H1 (cell line): ENCODE measurements at regions not wholly inside any gene's neighbourhood (a gene's known extent, or its start where the extent isn't known, plus 50 kb on each side); places are given as distances from the start of the nearest gene placed in this dataset.

Source experiments
- CTCF ChIA-PET: fragments of 300-600 bp; sonication (Branson Sonifier 250); formaldehyde crosslinking; loops from one replicate; lab custom pipeline; 2021; ENCODE audit not compliant: partially characterized antibody; lab: Charles Lee
- POLR2A ChIA-PET: fragments of 300-600 bp; sonication (Branson Sonifier 250); formaldehyde crosslinking; loops from one replicate; lab custom pipeline; 2021; ENCODE audit warnings: inconsistent platforms; ENCODE audit not compliant: partially characterized antibody; lab: Charles Lee
- DNase-seq, 2 experiments: peaks; one replicate each; pipeline versions ENCODE4 v3.0.0 to v3.0.0-alpha.2; 2010 to 2022; ENCODE audit warnings: low spot score in 2 of 2, low read depth in 1 of 2, mixed read lengths in 1 of 2
- FAIRE-seq: peaks from 2 replicates; lab custom pipeline; 2011; peaks lifted over from hg19 to GRCh38; lab: Jason Lieb, UNC
- H2AFZ ChIP-seq: 2 replicates; pipeline ENCODE4 v1.8.1; 2012; ENCODE audit warnings: low read length, inconsistent platforms
- H2AK5ac ChIP-seq: 2 replicates; pipeline ENCODE4 v1.6.1; 2013; ENCODE audit warnings: low read depth, low read length
- H2BK120ac ChIP-seq: replicated peaks from 2 replicates; pipeline ENCODE3; 2013; ENCODE audit warnings: low read depth, low read length, inconsistent platforms
- H2BK12ac ChIP-seq: 2 replicates; pipeline ENCODE4 v1.6.1; 2013; ENCODE audit warnings: low read depth, low read length
- H2BK15ac ChIP-seq: 2 replicates; pipeline ENCODE4 v1.6.1; 2013; ENCODE audit warnings: low read length
- H2BK20ac ChIP-seq: 2 replicates; pipeline ENCODE4 v1.6.1; 2013; ENCODE audit warnings: low read length
- H2BK5ac ChIP-seq: 2 replicates; pipeline ENCODE4 v1.6.1; 2013; ENCODE audit warnings: low read depth, low read length
- H3K14ac ChIP-seq: 2 replicates; pipeline ENCODE4 v1.6.1; 2013; ENCODE audit warnings: inconsistent platforms; ENCODE audit not compliant: insufficient read length
- H3K18ac ChIP-seq: 2 replicates; pipeline ENCODE4 v1.6.1; 2013; ENCODE audit warnings: low read length; ENCODE audit errors: extremely low read depth
- H3K23ac ChIP-seq: 2 replicates; pipeline ENCODE4 v1.6.1; 2013; ENCODE audit warnings: inconsistent platforms; ENCODE audit not compliant: insufficient read length
- H3K23me2 ChIP-seq: 2 replicates; pipeline ENCODE4 v1.6.1; 2013; ENCODE audit warnings: low read depth, low read length
- H3K27ac ChIP-seq: 2 replicates; pipeline ENCODE4 v1.6.1; 2011; ENCODE audit warnings: low read depth, low read length, inconsistent platforms
- H3K27me3 ChIP-seq, 4 experiments: replicated peaks in 1 of 4; 1 replicate in 1 of 4; 2 replicates in 3 of 4; pipeline versions ENCODE4 v1.6.1 to v1.8.1; 2011 to 2013; ENCODE audit warnings: low read length in 3 of 4, mild to moderate bottlenecking in 3 of 4, inconsistent platforms in 2 of 4, mixed read lengths in 2 of 4, moderate library complexity in 1 of 4; ENCODE audit not compliant: control insufficient read depth in 3 of 4, insufficient read depth in 3 of 4; ENCODE audit errors: extremely low read depth in 1 of 4
- H3K36me3 ChIP-seq, 4 experiments: 2 replicates each; pipeline versions ENCODE4 v1.6.1 to v1.8.1; 2011 to 2013; ENCODE audit warnings: mild to moderate bottlenecking in 4 of 4, low read length in 3 of 4, moderate library complexity in 2 of 4, control low read depth in 1 of 4, inconsistent platforms in 1 of 4; ENCODE audit not compliant: insufficient read depth in 4 of 4, control insufficient read depth in 2 of 4
- H3K4ac ChIP-seq: replicated peaks from 2 replicates; pipeline ENCODE3; 2013; ENCODE audit warnings: low read length, low read depth, mixed read lengths, inconsistent platforms; ENCODE audit not compliant: insufficient read length
- H3K4me1 ChIP-seq, 4 experiments: replicated peaks in 1 of 4; 1 replicate in 1 of 4; 2 replicates in 3 of 4; pipeline versions ENCODE4 v1.6.1 to v1.8.1; 2011 to 2013; ENCODE audit warnings: low read length in 3 of 4, inconsistent platforms in 2 of 4, mixed read lengths in 1 of 4; ENCODE audit not compliant: insufficient read depth in 4 of 4, control insufficient read depth in 3 of 4
- H3K4me2 ChIP-seq, 2 experiments: 2 replicates each; pipeline versions ENCODE4 v1.6.1 to v1.8.1; 2011 to 2013; ENCODE audit warnings: low read depth in 2 of 2, low read length in 2 of 2, control low read depth in 1 of 2, inconsistent platforms in 1 of 2, mild to moderate bottlenecking in 1 of 2; ENCODE audit not compliant: insufficient read depth in 1 of 2
- H3K4me3 ChIP-seq, 4 experiments: fragments of 200-600, 300-600 bp in 1 of 4; sonication (generic), shearing (Covaris generic), sonication (Bioruptor Twin) in 1 of 4; 2 replicates each; pipeline versions ENCODE4 v1.5.1 to v1.8.1; 2011 to 2016; ENCODE audit warnings: low read length in 4 of 4, low read depth in 3 of 4, control low read depth in 2 of 4, inconsistent platforms in 2 of 4, mild to moderate bottlenecking in 2 of 4, mixed read lengths in 1 of 4, moderate library complexity in 1 of 4; ENCODE audit not compliant: insufficient read depth in 2 of 4; ENCODE audit errors: extremely low read depth in 1 of 4
- H3K56ac ChIP-seq: replicated peaks from 2 replicates; pipeline ENCODE3; 2013; ENCODE audit warnings: low read depth, mild to moderate bottlenecking, mixed read lengths, low read length, inconsistent platforms; ENCODE audit not compliant: insufficient read length
- H3K79me1 ChIP-seq: 2 replicates; pipeline ENCODE4 v1.6.1; 2013; ENCODE audit warnings: low read depth, low read length, control low read depth
- H3K79me2 ChIP-seq, 2 experiments: 2 replicates each; pipeline versions ENCODE4 v1.6.1 to v1.8.1; 2012 to 2013; ENCODE audit warnings: low read length in 2 of 2, mild to moderate bottlenecking in 2 of 2, inconsistent platforms in 1 of 2; ENCODE audit not compliant: insufficient read depth in 2 of 2, control insufficient read depth in 1 of 2
- H3K9ac ChIP-seq, 4 experiments: replicated peaks in 1 of 4; 1 replicate in 1 of 4; 2 replicates in 3 of 4; pipeline versions ENCODE4 v1.6.1 to v1.8.1; 2011 to 2013; ENCODE audit warnings: low read depth in 3 of 4, low read length in 3 of 4, control low read depth in 2 of 4, mild to moderate bottlenecking in 2 of 4, moderate library complexity in 2 of 4, inconsistent platforms in 1 of 4; ENCODE audit errors: extremely low read depth in 1 of 4
- H3K9me3 ChIP-seq, 2 experiments: 2 replicates each; pipeline versions ENCODE4 v1.6.1 to v1.8.1; 2012 to 2013; ENCODE audit warnings: mild to moderate bottlenecking in 2 of 2, moderate library complexity in 2 of 2, control low read depth in 1 of 2, inconsistent platforms in 1 of 2, low read depth in 1 of 2, low read length in 1 of 2, mixed read lengths in 1 of 2; ENCODE audit not compliant: insufficient read depth in 2 of 2
- H4K20me1 ChIP-seq, 2 experiments: replicated peaks in 1 of 2; 2 replicates each; pipeline versions ENCODE3 to v1.8.1; 2011 to 2013; ENCODE audit warnings: inconsistent platforms in 2 of 2, low read length in 2 of 2, mild to moderate bottlenecking in 1 of 2; ENCODE audit not compliant: insufficient read depth in 2 of 2, control insufficient read depth in 1 of 2
- H4K5ac ChIP-seq: 2 replicates; pipeline ENCODE4 v1.6.1; 2013; ENCODE audit warnings: low read length, low read depth, mixed read lengths, inconsistent platforms; ENCODE audit not compliant: insufficient read length
- H4K8ac ChIP-seq: 2 replicates; pipeline ENCODE4 v1.8.0; 2013; ENCODE audit warnings: mild to moderate bottlenecking, moderate library complexity, low read length, inconsistent platforms; ENCODE audit not compliant: insufficient read depth; ENCODE audit errors: extremely low read depth
- H4K91ac ChIP-seq: replicated peaks from 2 replicates; pipeline ENCODE3; 2013; ENCODE audit warnings: low read length, mixed read lengths, inconsistent platforms; ENCODE audit not compliant: insufficient read length
- BCL11A ChIP-seq, 2 experiments: IDR thresholded peaks; one replicate each; pipeline ENCODE4 v1.6.1; 2011; ENCODE audit warnings: low read depth in 2 of 2, low read length in 2 of 2, mild to moderate bottlenecking in 2 of 2
- KDM5A ChIP-seq: fragments of 200-600 bp; IDR thresholded peaks from 2 replicates; pipeline ENCODE4 v1.7.1; 2012; ENCODE audit warnings: mild to moderate bottlenecking, low read length, inconsistent platforms, mixed read lengths
- SUZ12 ChIP-seq: fragments of 200-600 bp; sonication (generic); IDR thresholded peaks from 2 replicates; pipeline ENCODE4 v1.6.1; 2012; ENCODE audit warnings: mild to moderate bottlenecking, inconsistent platforms, low read length, moderate library complexity, mixed read lengths
- TEAD4 ChIP-seq: IDR thresholded peaks from 2 replicates; pipeline ENCODE4 v1.6.1; 2012; ENCODE audit warnings: low read depth, low read length, inconsistent platforms, mixed read lengths
- USF2 ChIP-seq: IDR thresholded peaks from 2 replicates; pipeline ENCODE4 v1.6.1; 2011; ENCODE audit warnings: low read length, improper control_type of control experiment

GRCh38 chr12:68480526-68480925, 130.2 kb upstream of the RAP1B start:
- no peak for FAIRE-seq
- H3K79me2 ChIP-seq, result no peaks in the 10 kb centered on the region
- no peak overlapping the region for H2BK15ac ChIP-seq
- DNase-seq, result no peak
- H2BK5ac ChIP-seq, result no peak overlapping the region
- no peak overlapping the region for H4K91ac ChIP-seq
- H3K36me3 ChIP-seq, result no peaks in the 10 kb centered on the region
- POLR2A ChIA-PET, result interaction anchor here (0.6 kb wide), 1 partner anchor 285 kb away, joined by 5 read pairs; no protein-coding TSS in a partner anchor
- no peak overlapping the region for H3K9ac ChIP-seq
- CTCF ChIA-PET, result interaction anchor here (0.6 kb wide), 1 partner anchor 18 kb away, joined by 3 read pairs; no protein-coding TSS in a partner anchor
- H2AFZ ChIP-seq, result no peak overlapping the region
- no peak overlapping the region for H3K18ac ChIP-seq
- no peak overlapping the region for H3K23ac ChIP-seq
- TF ChIP-seq USF2 (no peak), SUZ12 (no peak), TEAD4 (no peak), KDM5A (no peak), BCL11A (IDR thresholded peaks at IDR 0.05; ENCODE audit: low read depth in 2 of 2, low read length in 2 of 2) (no peak)
- TF ChIP-seq, all 59 proteins: peak for 0
- no peak overlapping the region for H2BK20ac ChIP-seq
- H3K4me1 ChIP-seq, result no peaks in the 10 kb centered on the region
- no peaks in the 10 kb centered on the region for H3K23me2 ChIP-seq
- no peaks in the 10 kb centered on the region for H3K27me3 ChIP-seq
- no peak overlapping the region for H3K4me3 ChIP-seq
- H2BK12ac ChIP-seq, result no peak overlapping the region
- no peak overlapping the region for H4K5ac ChIP-seq
- no peak overlapping the region for H2BK120ac ChIP-seq
- no peak overlapping the region for H3K27ac ChIP-seq
- no peaks in the 10 kb centered on the region for H3K79me1 ChIP-seq
- no peak overlapping the region for H3K4ac ChIP-seq
- H3K4me2 ChIP-seq, result no peak overlapping the region
- no peak overlapping the region for H3K56ac ChIP-seq
- H4K8ac ChIP-seq, result no peak overlapping the region
- H4K20me1 ChIP-seq, result no peaks in the 10 kb centered on the region
- no peaks in the 10 kb centered on the region for H3K9me3 ChIP-seq
- no peak overlapping the region for H3K14ac ChIP-seq
- no peak overlapping the region for H2AK5ac ChIP-seq
